ACC112 (cell line): ENCODE measurements at regions not wholly inside any gene's neighbourhood (a gene's known extent, or its start where the extent isn't known, plus 50 kb on each side); places are given as distances from the start of the nearest gene placed in this dataset.

Experiments
- H2AFZ ChIP-seq: fragments of 200-600 bp; sonication (generic); one replicate; pipeline ENCODE4 v1.6.0; 2017; ENCODE audit warnings: antibody characterized with exemption, low read length; ENCODE audit not compliant: unreplicated experiment
- H3K27ac ChIP-seq: fragments of 200-600 bp; sonication (generic); 2 replicates; pipeline ENCODE4 v1.5.1; 2014; ENCODE audit warnings: low read depth, mild to moderate bottlenecking, antibody characterized with exemption, low read length, moderate library complexity
- H3K27me3 ChIP-seq: fragments of 200-600 bp; sonication (generic); 2 replicates; pipeline ENCODE4 v1.6.1; 2014; ENCODE audit warnings: mild to moderate bottlenecking, antibody characterized with exemption, low read length, moderate library complexity, mixed read lengths; ENCODE audit not compliant: insufficient read depth
- H3K36me3 ChIP-seq: fragments of 200-600 bp; sonication (generic); 2 replicates; pipeline ENCODE4 v1.6.1; 2016; ENCODE audit warnings: mild to moderate bottlenecking, antibody characterized with exemption, low read length, moderate library complexity, mixed read lengths; ENCODE audit not compliant: insufficient read depth
- H3K4me1 ChIP-seq: fragments of 200-600 bp; sonication (generic); one replicate; pipeline ENCODE4 v1.6.1; 2016; ENCODE audit warnings: low read length, mixed read lengths; ENCODE audit not compliant: insufficient read depth, unreplicated experiment, control insufficient read depth
- H3K4me3 ChIP-seq: fragments of 200-600 bp; sonication (generic); 2 replicates; pipeline ENCODE4 v1.5.1; 2014; ENCODE audit warnings: mild to moderate bottlenecking, low read depth, low read length
- H3K79me2 ChIP-seq: fragments of 200-600 bp; sonication (generic); one replicate; pipeline ENCODE4 v1.6.0; 2016; ENCODE audit warnings: low read length; ENCODE audit not compliant: control insufficient read depth, unreplicated experiment, insufficient read depth

DNA sequence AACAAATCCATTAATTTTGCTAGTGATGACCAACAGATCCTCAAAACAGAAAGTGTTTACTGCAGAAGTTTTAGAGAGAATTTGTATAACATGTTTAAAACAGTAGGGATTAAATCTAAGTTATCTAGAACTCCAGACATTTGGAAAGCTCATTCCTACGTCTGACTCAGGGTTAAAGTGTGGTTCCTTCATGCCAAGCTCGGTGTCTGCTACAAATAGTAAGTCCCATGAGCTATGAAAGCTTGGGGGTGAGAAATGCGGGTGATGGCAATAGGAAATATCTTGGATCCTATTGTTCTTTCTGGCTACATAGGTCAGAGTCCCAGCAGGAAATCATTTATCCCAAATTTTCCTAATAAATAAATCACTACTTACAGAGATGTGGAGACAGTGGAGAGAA, 867.1 kb downstream of the UQCRFS1 start:
- Histone ChIP-seq H3K79me2 (no peaks in the 10 kb centered on the region), H3K4me1 (no peaks in the 10 kb centered on the region), H3K27ac (no peak overlapping the region), H3K36me3 (no peaks in the 10 kb centered on the region), H2AFZ (no peak overlapping the region), H3K4me3 (no peak overlapping the region), H3K27me3 (0 out of 2 replicates have a peak, but pooled peaks cover 6% of the 10 kb centered on the region)

DNA sequence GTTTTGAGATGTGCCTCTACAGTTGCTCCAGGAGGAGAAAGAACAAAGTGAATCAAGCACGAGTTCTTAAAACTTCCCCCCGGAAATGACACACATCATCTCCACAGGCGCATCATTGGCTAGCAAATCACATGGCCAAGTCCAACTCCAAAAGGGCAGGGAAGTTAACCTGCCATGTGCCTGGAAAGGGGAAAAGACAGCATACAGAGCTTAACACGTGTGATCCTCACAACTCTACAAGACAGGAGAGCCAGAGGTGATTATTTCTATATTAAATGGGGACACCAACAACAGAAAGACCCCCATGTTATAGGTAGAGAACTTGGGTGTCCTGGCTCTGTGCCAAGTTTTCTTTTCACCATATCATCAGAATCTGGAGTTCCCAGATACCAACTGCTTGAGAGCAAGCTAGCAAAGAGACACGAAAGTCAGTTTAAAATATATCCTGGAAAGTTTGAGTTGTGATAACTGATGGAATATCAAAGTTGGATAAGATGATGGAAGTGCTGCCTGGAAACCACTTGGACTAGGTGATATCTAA, 871.1 kb downstream of the UQCRFS1 start:
- no peak overlapping the region for H3K4me3 ChIP-seq
- no peak overlapping the region for H3K27ac ChIP-seq
- H2AFZ ChIP-seq: no peak overlapping the region
- no peaks in the 10 kb centered on the region for H3K79me2 ChIP-seq
- 0 out of 2 replicates have a peak, but pooled peaks cover 6% of the 10 kb centered on the region for H3K27me3 ChIP-seq
- H3K36me3 ChIP-seq: no peaks in the 10 kb centered on the region
- H3K4me1 ChIP-seq: no peaks in the 10 kb centered on the region

DNA sequence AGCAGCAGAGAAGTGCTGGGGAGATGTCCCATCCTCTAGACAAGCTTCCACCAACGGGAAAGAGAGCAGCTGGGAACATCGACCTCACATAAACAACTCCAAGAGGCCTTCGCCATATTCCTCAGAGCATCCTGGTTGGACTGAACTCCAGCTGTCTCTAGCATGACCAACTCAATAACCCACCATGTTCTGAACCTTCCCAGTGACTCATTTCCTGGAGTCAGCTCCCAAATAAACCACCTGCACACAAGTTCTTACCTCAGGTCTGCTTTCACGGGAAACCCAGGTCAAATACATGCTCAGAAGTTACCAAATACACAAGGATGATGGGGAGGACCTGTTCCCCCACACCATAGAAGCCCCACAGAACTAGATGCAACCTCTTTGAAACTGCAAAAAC, 878.5 kb downstream of the UQCRFS1 start:
- Histone ChIP-seq H3K4me1 (no peaks in the 10 kb centered on the region), H2AFZ (no peak overlapping the region), H3K36me3 (no peaks in the 10 kb centered on the region), H3K27ac (no peak overlapping the region), H3K79me2 (no peaks in the 10 kb centered on the region), H3K27me3 (no peaks in the 10 kb centered on the region), H3K4me3 (no peak overlapping the region)

DNA sequence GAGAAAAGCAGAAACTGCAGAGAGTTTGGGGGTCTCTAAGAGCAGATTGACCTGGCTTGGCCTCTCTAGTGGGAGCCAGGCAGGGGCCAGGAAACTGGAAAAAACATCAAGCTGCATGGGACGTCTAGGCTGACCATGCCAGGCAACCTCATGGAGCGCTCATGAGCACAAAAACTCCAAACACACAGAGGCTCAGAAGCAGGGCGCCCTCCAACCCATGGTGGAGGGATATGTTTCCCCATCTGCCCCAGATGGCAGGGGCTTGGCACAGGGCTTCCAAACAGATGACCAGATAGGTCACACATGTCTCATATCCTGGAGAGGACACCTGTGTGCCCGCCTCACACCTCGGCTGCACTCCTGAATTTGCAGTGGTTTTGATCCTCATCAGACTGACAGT, 879.0 kb downstream of the UQCRFS1 start:
- Histone ChIP-seq H3K36me3 (no peaks in the 10 kb centered on the region), H3K4me3 (no peak overlapping the region), H3K27ac (no peak overlapping the region), H3K4me1 (no peaks in the 10 kb centered on the region), H3K79me2 (no peaks in the 10 kb centered on the region), H3K27me3 (no peaks in the 10 kb centered on the region), H2AFZ (no peak overlapping the region)

DNA sequence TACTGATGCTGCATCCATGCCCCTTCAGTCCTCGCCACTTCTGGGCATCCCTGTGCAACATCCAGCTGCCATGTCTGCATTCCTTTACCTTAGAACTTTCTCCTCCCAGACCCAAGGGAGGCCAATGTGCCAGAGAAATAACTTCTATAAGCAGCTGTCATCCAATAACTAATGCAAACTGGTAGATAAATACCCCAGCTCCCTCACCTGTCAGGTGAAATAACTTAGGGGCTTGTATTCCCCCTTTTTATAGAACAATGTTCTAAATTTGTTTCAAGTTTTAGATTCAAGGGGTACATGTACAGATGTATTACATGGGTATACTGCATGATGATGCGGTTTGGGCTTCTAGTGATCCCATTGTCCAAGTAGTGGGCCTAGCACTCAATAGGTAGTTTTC, 880.1 kb downstream of the UQCRFS1 start:
- no peaks in the 10 kb centered on the region for H3K4me1 ChIP-seq
- no peak overlapping the region for H2AFZ ChIP-seq
- H3K27ac ChIP-seq: no peak overlapping the region
- H3K79me2 ChIP-seq: no peaks in the 10 kb centered on the region
- H3K4me3 ChIP-seq: no peak overlapping the region
- no peaks in the 10 kb centered on the region for H3K27me3 ChIP-seq
- H3K36me3 ChIP-seq: no peaks in the 10 kb centered on the region

DNA sequence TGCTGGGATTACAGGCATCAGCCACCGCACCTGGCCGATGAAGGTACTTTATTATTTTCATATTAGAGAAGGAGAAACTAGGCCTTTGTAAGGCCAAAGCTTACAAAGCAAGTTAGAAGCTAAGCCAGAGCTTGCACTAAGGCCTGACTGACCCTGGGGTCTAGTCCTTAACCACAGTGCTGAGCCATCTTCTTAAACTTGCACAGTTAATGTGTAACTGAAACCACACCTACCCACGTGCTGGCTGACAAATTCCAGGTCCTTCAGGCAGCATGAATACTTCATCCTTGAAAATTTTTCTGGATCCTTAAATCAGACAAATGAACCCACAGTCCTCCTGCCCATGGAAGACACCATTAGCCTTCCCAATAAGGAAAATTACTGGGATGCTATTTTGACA, 880.6 kb downstream of the UQCRFS1 start:
- Histone ChIP-seq H3K27ac (no peak overlapping the region), H3K79me2 (no peaks in the 10 kb centered on the region), H3K36me3 (no peaks in the 10 kb centered on the region), H3K27me3 (no peaks in the 10 kb centered on the region), H3K4me1 (no peaks in the 10 kb centered on the region), H2AFZ (no peak overlapping the region), H3K4me3 (no peak overlapping the region)

DNA sequence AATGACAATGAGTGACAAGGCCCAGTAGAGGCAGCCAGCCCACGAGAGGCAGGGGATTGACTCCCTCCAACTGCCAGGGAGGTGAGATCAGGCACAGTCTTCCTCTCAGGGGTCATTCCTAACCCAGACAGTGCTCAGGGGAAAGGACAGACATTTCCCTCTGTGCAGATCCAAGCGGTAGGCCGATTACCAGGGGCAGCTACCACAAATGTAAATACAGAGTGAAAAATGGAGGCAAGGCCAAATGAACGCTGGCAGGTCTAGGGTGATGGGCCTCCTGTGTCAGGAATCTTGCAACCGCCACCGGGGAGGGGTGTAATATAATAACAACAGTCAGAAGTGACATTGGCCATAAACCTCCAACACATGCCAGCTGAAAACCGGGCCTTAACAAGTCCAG, 881.4 kb downstream of the UQCRFS1 start:
- no peak overlapping the region for H2AFZ ChIP-seq

DNA sequence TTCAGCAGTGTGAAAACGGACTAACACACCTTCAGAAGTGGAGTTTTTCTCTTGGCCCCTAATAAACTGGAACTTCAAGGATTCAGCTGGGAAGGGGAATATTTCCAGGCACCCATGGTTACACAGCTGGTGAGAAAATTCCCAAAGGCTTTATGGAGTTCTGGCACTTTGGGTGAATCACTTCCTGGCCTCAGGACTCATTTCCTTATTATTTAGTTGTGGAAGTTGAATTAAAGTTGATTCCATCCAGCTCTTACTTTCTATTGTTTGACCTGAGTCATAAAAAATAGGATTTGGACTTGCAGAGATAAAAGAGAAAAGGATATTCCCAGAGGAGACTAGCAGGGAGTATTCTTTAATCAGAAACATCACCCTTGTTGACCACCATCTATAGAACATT, 882.1 kb downstream of the UQCRFS1 start:
- Histone ChIP-seq H3K4me3 (no peak overlapping the region), H3K79me2 (no peaks in the 10 kb centered on the region), H3K27me3 (no peaks in the 10 kb centered on the region), H3K4me1 (no peaks in the 10 kb centered on the region), H3K27ac (no peak overlapping the region), H2AFZ (no peak overlapping the region), H3K36me3 (no peaks in the 10 kb centered on the region)

More for the DNA sequence above, 881.4 kb downstream of the UQCRFS1 start:
- no peak overlapping the region for H3K4me3 ChIP-seq
- H3K79me2 ChIP-seq: no peaks in the 10 kb centered on the region
- H3K27me3 ChIP-seq: no peaks in the 10 kb centered on the region
- no peaks in the 10 kb centered on the region for H3K36me3 ChIP-seq
- no peaks in the 10 kb centered on the region for H3K4me1 ChIP-seq
- no peak overlapping the region for H3K27ac ChIP-seq

DNA sequence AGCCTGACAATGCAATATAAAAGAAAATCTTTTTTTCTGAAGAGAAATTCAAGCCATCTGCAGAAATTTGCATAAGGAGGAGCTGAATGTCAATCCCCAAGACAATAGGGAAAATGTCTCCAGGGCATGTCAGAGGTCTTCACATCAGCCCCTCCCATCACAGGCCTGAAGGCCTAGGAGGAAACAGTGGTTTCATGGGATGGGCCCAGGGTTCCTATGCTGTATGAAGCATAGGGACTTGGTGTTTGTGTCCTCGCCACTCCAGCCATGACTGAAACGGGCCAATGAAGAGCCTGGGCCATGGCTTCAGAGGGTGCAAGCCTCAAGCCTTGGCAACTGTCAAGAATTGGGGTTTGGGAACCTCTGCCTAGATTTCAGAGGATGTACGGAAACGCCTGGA, 883.5 kb downstream of the UQCRFS1 start:
- Histone ChIP-seq H3K4me3 (no peak overlapping the region), H3K79me2 (no peaks in the 10 kb centered on the region), H3K4me1 (no peaks in the 10 kb centered on the region), H3K27ac (no peak overlapping the region), H3K27me3 (no peaks in the 10 kb centered on the region), H2AFZ (no peak overlapping the region), H3K36me3 (no peaks in the 10 kb centered on the region)

DNA sequence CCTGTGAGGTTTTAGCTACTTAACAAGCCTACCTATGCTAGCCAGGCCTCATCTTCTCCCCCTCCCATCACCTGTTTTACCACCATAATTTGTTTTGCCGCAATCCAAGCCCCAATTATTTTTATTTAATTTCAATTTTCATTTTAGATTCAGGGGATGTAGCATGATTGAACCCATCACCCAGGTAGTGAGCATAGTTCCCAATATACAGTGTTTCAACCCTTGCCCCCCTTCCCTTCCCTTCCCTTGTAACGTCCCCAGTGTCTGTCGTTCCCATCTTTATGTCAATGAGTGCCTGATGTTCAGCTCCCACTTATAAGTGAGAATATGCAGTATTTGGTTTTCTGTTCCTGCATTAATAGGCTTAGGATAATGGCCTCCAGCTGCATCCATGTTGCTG, 885.0 kb downstream of the UQCRFS1 start:
- no peak overlapping the region for H2AFZ ChIP-seq
- H3K27me3 ChIP-seq: no peaks in the 10 kb centered on the region
- no peaks in the 10 kb centered on the region for H3K79me2 ChIP-seq
- no peaks in the 10 kb centered on the region for H3K36me3 ChIP-seq
- H3K27ac ChIP-seq: no peak overlapping the region
- no peaks in the 10 kb centered on the region for H3K4me1 ChIP-seq
- H3K4me3 ChIP-seq: no peak overlapping the region

DNA sequence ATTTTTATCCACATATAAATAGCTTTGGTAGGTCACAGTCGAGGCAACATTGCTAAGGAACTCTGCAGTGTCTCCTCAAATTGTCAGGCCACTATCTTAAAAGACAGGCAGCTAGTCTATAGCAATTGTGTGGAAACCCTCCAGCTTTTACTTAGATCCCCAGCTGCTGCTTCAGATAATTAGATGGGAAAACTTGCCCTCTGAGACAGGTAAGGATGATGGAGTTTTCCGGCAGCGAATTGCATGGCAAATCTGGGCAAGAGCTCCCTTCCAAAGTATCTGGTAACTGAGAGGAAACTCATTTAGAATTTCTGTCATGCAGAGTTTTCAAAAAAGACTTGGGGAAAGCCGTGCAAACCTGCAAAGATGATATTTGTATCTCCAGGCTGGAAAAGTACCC, 886.2 kb downstream of the UQCRFS1 start:
- Histone ChIP-seq H3K27ac (no peak overlapping the region), H3K36me3 (no peaks in the 10 kb centered on the region), H2AFZ (no peak overlapping the region), H3K79me2 (no peaks in the 10 kb centered on the region), H3K4me3 (no peak overlapping the region), H3K27me3 (no peaks in the 10 kb centered on the region), H3K4me1 (no peaks in the 10 kb centered on the region)
